Muscle layer of duodenum (tissue), 2 donors: ENCODE measurements at regions not wholly inside any gene's neighbourhood (a gene's known extent, or its start where the extent isn't known, plus 50 kb on each side); places are given as distances from the start of the nearest gene placed in this dataset.

Source experiments
- H3K27ac ChIP-seq: one replicate; pipeline ENCODE4 v1.7.0; 2013; ENCODE audit warnings: mild to moderate bottlenecking, low read length
- H3K27me3 ChIP-seq: one replicate; pipeline ENCODE4 v1.7.0; 2013; ENCODE audit warnings: low read depth, mild to moderate bottlenecking, control low read depth, low read length
- H3K36me3 ChIP-seq, 2 donors: one replicate each; pipeline ENCODE4 v1.7.0; 2013; ENCODE audit warnings: low read length in 2 of 2, control low read depth in 1 of 2, mild to moderate bottlenecking in 1 of 2; ENCODE audit not compliant: insufficient read depth in 2 of 2, control insufficient read depth in 1 of 2
- H3K4me1 ChIP-seq, 2 donors: one replicate each; pipeline ENCODE4 v1.7.0; 2013; ENCODE audit warnings: low read length in 2 of 2, mild to moderate bottlenecking in 2 of 2, control low read depth in 1 of 2, moderate library complexity in 1 of 2; ENCODE audit not compliant: insufficient read depth in 2 of 2, control insufficient read depth in 1 of 2
- H3K4me3 ChIP-seq, 2 donors: one replicate each; pipeline ENCODE4 v1.7.0; 2013; ENCODE audit warnings: low read length in 2 of 2, low read depth in 1 of 2, mild to moderate bottlenecking in 1 of 2
- H3K9me3 ChIP-seq, 2 donors: one replicate each; pipeline ENCODE4 v1.7.0; 2013; ENCODE audit warnings: low read length in 2 of 2, control low read depth in 1 of 2, mild to moderate bottlenecking in 1 of 2; ENCODE audit not compliant: control insufficient read depth in 1 of 2
- donor health status: healthy.

DNA sequence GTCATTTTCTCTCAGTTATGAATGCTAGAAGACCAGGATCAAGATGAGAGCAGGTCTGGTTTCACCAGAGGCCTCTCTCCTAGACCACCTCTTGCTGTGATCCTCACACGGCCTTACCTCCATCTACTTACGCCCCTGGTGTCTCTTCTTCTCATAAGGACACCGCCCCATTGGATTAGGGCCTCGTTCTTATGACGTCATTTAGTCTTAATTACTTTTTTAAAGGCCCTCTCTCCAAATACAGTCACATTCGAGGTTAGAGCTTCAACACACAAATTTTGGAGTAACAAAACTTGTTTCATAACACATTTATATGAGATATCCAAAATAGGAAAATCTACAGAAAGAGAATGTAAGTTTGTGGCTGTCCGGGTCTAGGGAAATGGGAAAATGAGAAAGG is 391.0 kb upstream of the PITX2 start:
- Histone ChIP-seq H3K4me3 (no peak overlapping the region), H3K27me3 (no peaks in the 10 kb centered on the region), H3K9me3 (no peaks in the 10 kb centered on the region), H3K4me1 (no peaks in the 10 kb centered on the region), H3K36me3 (no peaks in the 10 kb centered on the region), H3K27ac (no peak overlapping the region)

DNA sequence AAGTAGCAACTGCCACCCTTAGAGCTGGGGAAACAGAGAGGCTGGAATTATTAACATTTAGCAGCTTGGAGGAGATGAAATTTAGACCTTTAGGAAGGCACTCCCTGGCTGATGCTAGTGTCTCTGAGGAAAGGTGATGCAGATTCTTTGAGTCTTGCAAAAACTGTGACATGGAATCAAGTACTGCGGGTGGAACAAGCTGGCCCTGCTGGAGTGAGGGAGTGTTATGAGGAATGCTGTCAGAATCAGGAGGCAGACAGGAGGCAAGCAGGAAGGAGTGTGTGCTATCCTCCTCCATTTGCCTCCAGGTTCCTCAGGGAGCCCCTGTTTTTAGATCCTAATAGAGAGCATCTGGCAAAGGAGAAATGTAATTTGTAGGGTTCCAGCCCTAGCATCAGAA is 391.7 kb upstream of the PITX2 start:
- H3K9me3 ChIP-seq = no peaks in the 10 kb centered on the region
- no peaks in the 10 kb centered on the region for H3K4me1 ChIP-seq
- H3K4me3 ChIP-seq = no peak overlapping the region
- no peaks in the 10 kb centered on the region for H3K36me3 ChIP-seq
- no peak overlapping the region for H3K27ac ChIP-seq
- no peaks in the 10 kb centered on the region for H3K27me3 ChIP-seq

GRCh38 chr4:111016416-111016815 is 393.5 kb upstream of the PITX2 start:
- H3K27ac ChIP-seq = no peak overlapping the region
- no peaks in the 10 kb centered on the region for H3K27me3 ChIP-seq
- no peaks in the 10 kb centered on the region for H3K9me3 ChIP-seq
- no peaks in the 10 kb centered on the region for H3K36me3 ChIP-seq
- H3K4me3 ChIP-seq = no peak overlapping the region
- H3K4me1 ChIP-seq = no peaks in the 10 kb centered on the region

GRCh38 chr4:111018216-111018615 is 395.3 kb upstream of the PITX2 start:
- Histone ChIP-seq H3K27ac (no peak overlapping the region), H3K36me3 (no peaks in the 10 kb centered on the region), H3K27me3 (no peaks in the 10 kb centered on the region), H3K4me1 (no peaks in the 10 kb centered on the region), H3K4me3 (no peak overlapping the region), H3K9me3 (no peaks in the 10 kb centered on the region)

DNA sequence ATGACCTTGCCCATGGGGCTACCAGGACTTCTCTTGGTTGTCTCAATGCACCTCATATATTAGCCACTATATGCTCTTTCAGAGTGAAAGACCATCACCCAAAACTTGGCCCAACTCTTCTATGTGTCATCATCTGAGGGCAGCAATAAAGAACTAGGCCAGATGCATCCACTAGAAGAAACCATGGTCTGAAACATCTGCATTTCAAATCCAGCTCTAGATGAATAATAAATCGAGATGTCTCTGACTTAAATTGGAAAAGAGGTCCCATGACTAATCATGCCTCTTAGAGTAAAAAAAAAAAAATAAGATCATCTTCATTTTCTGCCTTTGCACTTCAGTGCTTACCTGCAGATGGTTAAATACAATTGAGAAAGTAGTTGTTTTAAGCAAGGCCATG is 397.6 kb upstream of the PITX2 start:
- H3K36me3 ChIP-seq = no peaks in the 10 kb centered on the region
- no peaks in the 10 kb centered on the region for H3K4me1 ChIP-seq
- H3K27ac ChIP-seq = no peak overlapping the region
- H3K4me3 ChIP-seq = no peak overlapping the region
- no peaks in the 10 kb centered on the region for H3K9me3 ChIP-seq
- H3K27me3 ChIP-seq = no peaks in the 10 kb centered on the region

- Histone ChIP-seq H3K27me3 (no peaks in the 10 kb centered on the region), H3K36me3 (no peaks in the 10 kb centered on the region), H3K4me3 (no peak overlapping the region), H3K4me1 (no peaks in the 10 kb centered on the region), H3K27ac (no peak overlapping the region), H3K9me3 (no peaks in the 10 kb centered on the region)
Observed at GRCh38 chr4:111020961-111021360, 398.1 kb upstream of the PITX2 start.

GRCh38 chr4:111022758-111023157 is 399.9 kb upstream of the PITX2 start:
- H3K4me3 ChIP-seq = no peak overlapping the region

GRCh38 chr4:111027526-111027925 is 404.6 kb upstream of the PITX2 start:
- Histone ChIP-seq H3K27ac (no peak overlapping the region), H3K36me3 (no peaks in the 10 kb centered on the region), H3K9me3 (no peaks in the 10 kb centered on the region), H3K4me1 (no peaks in the 10 kb centered on the region), H3K4me3 (no peak overlapping the region), H3K27me3 (no peaks in the 10 kb centered on the region)

More at GRCh38 chr4:111022758-111023157, 399.9 kb upstream of the PITX2 start:
- no peaks in the 10 kb centered on the region for H3K27me3 ChIP-seq
- no peaks in the 10 kb centered on the region for H3K9me3 ChIP-seq
- H3K36me3 ChIP-seq = no peaks in the 10 kb centered on the region
- no peak overlapping the region for H3K27ac ChIP-seq
- H3K4me1 ChIP-seq = no peaks in the 10 kb centered on the region

GRCh38 chr4:111028795-111029194 is 405.9 kb upstream of the PITX2 start:
- no peaks in the 10 kb centered on the region for H3K27me3 ChIP-seq
- H3K9me3 ChIP-seq = no peaks in the 10 kb centered on the region
- no peaks in the 10 kb centered on the region for H3K36me3 ChIP-seq
- no peak overlapping the region for H3K4me3 ChIP-seq
- H3K27ac ChIP-seq = no peak overlapping the region
- H3K4me1 ChIP-seq = no peaks in the 10 kb centered on the region

GRCh38 chr4:111031001-111031579 is 408.2 kb upstream of the PITX2 start:
- Histone ChIP-seq H3K4me3 (no peak overlapping the region), H3K4me1 (no peaks in the 10 kb centered on the region), H3K36me3 (no peaks in the 10 kb centered on the region), H3K9me3 (no peaks in the 10 kb centered on the region), H3K27ac (no peak overlapping the region), H3K27me3 (no peaks in the 10 kb centered on the region)

GRCh38 chr4:111031596-111031995 is 408.7 kb upstream of the PITX2 start:
- no peaks in the 10 kb centered on the region for H3K27me3 ChIP-seq
- no peaks in the 10 kb centered on the region for H3K4me1 ChIP-seq
- no peak overlapping the region for H3K27ac ChIP-seq
- H3K4me3 ChIP-seq = no peak overlapping the region
- H3K9me3 ChIP-seq = no peaks in the 10 kb centered on the region
- no peaks in the 10 kb centered on the region for H3K36me3 ChIP-seq

GRCh38 chr4:111037591-111038360 is 414.9 kb upstream of the PITX2 start:
- Histone ChIP-seq H3K9me3 (no peaks in the 10 kb centered on the region), H3K36me3 (no peaks in the 10 kb centered on the region), H3K27me3 (no peaks in the 10 kb centered on the region), H3K27ac (no peak overlapping the region), H3K4me3 (no peak overlapping the region), H3K4me1 (no peaks in the 10 kb centered on the region)
